Esophagus muscularis mucosa (tissue), 4 donors: ENCODE measurements at regions not wholly inside any gene's neighbourhood (a gene's known extent, or its start where the extent isn't known, plus 50 kb on each side); places are given as distances from the start of the nearest gene placed in this dataset.

ENCODE experiments used
- DNase-seq: peaks from one replicate; pipeline ENCODE4 v3.0.0-alpha.2; 2017; ENCODE audit errors: extremely low spot score
- H3K27ac ChIP-seq, 4 donors: fragments of 200-600 bp; sonication (generic); replicated peaks in 1 of 4; 1 replicate in 3 of 4; 2 replicates in 1 of 4; pipeline ENCODE4 v1.5.1; 2016 to 2019; ENCODE audit warnings: mild to moderate bottlenecking in 1 of 4
- H3K27me3 ChIP-seq, 4 donors: fragments of 200-600 bp; sonication (generic); one replicate each; pipeline versions ENCODE4 v1.5.1 to v1.6.0; 2016 to 2019
- H3K36me3 ChIP-seq, 4 donors: fragments of 200-600 bp; sonication (generic); one replicate each; pipeline ENCODE4 v1.5.1; 2016 to 2019
- H3K4me1 ChIP-seq, 4 donors: fragments of 200-600 bp; sonication (generic); one replicate each; pipeline ENCODE4 v1.5.1; 2016 to 2019
- H3K4me3 ChIP-seq, 4 donors: fragments of 200-600 bp; sonication (generic); 1 replicate in 2 of 4; 2 replicates in 2 of 4; pipeline ENCODE4 v1.5.1; 2016 to 2019; ENCODE audit warnings: mild to moderate bottlenecking in 4 of 4, moderate library complexity in 1 of 4
- H3K9me3 ChIP-seq, 4 donors: fragments of 200-600 bp; sonication (generic); 1 replicate in 3 of 4; 2 replicates in 1 of 4; pipeline ENCODE4 v1.5.1; 2016 to 2019
- EP300 ChIP-seq: sonication (generic); formaldehyde crosslinking; IDR thresholded peaks from one replicate; pipeline ENCODE4 v1.6.1; 2017; ENCODE audit warnings: antibody characterized with exemption
- POLR2A ChIP-seq: fragments of 450-650 bp; IDR thresholded peaks from one replicate; pipeline ENCODE4 v1.6.1; 2017; ENCODE audit warnings: antibody characterized with exemption, moderate library complexity, mild to moderate bottlenecking, low read depth
- POLR2AphosphoS5 ChIP-seq, 2 donors: sonication (generic); formaldehyde crosslinking; IDR thresholded peaks; one replicate each; pipeline ENCODE4 v1.6.1; 2017; ENCODE audit warnings: antibody characterized with exemption in 2 of 2
- WGBS: methylation state at CpG from one replicate; pipeline ENCODE4 v1.1.5; 2018; 5-methylcytosine and 5-hydroxymethylcytosine counted together
- intact Hi-C: fragments of 100-400 bp; cut with DNase I; formaldehyde crosslinking; loops from one replicate; pipeline ENCODE4 v1.15.1; 2023
- TF ChIP-seq, protein P1 (sequence below), 3 experiments: fragments of 200-600 bp in 2 of 3; fragments of 450-650 bp in 1 of 3; sonication (generic) in 2 of 3; IDR thresholded peaks; one replicate each; pipeline ENCODE4 v1.5.1; 2017 to 2019; ENCODE audit warnings: antibody characterized with exemption in 3 of 3, mild to moderate bottlenecking in 2 of 3, moderate library complexity in 1 of 3

DNA sequence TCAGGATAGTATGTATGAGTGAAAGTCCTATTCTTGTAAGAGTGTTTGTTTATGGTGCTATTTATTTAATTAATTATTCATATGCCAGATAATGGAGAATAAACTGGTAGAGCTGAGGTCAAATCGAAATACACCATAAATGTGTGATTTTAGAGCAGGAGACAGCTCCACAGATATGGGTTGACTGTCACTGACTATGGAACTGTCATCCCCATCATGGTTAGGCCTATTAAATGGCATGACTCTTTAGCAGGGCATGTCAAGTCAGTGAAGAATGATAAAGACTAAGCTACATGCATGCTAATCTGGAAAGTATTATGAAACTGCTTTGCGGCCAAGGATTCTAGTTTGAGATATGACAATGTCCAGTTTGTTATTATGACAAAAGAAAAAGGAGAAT lies 658.6 kb downstream of the ISL1 start:
- Histone ChIP-seq H3K4me1 (no peaks in the 10 kb centered on the region), H3K9me3 (no peaks in the 10 kb centered on the region), H3K27ac (no peak overlapping the region), H3K27me3 (no peaks in the 10 kb centered on the region), H3K36me3 (no peaks in the 10 kb centered on the region), H3K4me3 (no peak overlapping the region)
- intact Hi-C loops, result no loop called here
- 71% methylated on average over 2 of the region's 2 CpGs for WGBS
- no peak for DNase-seq
- TF ChIP-seq POLR2A (no peak), EP300 (no peak), POLR2AphosphoS5 (IDR thresholded peaks at IDR 0.05) (no peak)
- TF ChIP-seq, protein P1, sequence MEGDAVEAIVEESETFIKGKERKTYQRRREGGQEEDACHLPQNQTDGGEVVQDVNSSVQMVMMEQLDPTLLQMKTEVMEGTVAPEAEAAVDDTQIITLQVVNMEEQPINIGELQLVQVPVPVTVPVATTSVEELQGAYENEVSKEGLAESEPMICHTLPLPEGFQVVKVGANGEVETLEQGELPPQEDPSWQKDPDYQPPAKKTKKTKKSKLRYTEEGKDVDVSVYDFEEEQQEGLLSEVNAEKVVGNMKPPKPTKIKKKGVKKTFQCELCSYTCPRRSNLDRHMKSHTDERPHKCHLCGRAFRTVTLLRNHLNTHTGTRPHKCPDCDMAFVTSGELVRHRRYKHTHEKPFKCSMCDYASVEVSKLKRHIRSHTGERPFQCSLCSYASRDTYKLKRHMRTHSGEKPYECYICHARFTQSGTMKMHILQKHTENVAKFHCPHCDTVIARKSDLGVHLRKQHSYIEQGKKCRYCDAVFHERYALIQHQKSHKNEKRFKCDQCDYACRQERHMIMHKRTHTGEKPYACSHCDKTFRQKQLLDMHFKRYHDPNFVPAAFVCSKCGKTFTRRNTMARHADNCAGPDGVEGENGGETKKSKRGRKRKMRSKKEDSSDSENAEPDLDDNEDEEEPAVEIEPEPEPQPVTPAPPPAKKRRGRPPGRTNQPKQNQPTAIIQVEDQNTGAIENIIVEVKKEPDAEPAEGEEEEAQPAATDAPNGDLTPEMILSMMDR (IDR thresholded peaks at IDR 0.05), result no peak

DNA sequence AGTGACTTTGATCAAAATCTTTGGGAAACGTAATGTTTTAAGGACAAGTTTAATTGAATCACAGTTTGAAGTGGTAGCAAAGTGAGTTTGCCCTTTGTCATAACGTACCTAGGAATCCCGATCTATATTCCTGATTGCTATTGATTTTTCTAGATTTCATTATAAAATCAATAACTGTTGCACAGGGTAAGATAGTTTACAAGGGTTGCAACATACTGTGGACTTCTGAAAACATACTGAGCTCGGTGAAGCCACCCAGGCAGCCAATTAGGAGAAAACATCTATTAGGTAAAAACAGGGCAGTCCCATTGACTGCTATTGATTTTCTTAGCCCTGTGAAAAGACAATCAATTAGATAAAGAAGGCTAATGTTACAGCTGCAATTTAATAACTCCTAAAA lies 659.9 kb downstream of the ISL1 start:
- TF ChIP-seq POLR2AphosphoS5 (IDR thresholded peaks at IDR 0.05), result no peak
- TF ChIP-seq, protein P1 (IDR thresholded peaks at IDR 0.05), result no peak
- no peak for TF ChIP-seq EP300
- TF ChIP-seq POLR2A, result no peak
- Histone ChIP-seq H3K36me3 (no peaks in the 10 kb centered on the region), H3K27me3 (no peaks in the 10 kb centered on the region), H3K9me3 (no peaks in the 10 kb centered on the region), H3K27ac (no peak overlapping the region), H3K4me1 (no peaks in the 10 kb centered on the region), H3K4me3 (no peak overlapping the region)
- intact Hi-C loops, result no loop called here
- no peak for DNase-seq
- 88% methylated on average over 4 of the region's 4 CpGs for WGBS

DNA sequence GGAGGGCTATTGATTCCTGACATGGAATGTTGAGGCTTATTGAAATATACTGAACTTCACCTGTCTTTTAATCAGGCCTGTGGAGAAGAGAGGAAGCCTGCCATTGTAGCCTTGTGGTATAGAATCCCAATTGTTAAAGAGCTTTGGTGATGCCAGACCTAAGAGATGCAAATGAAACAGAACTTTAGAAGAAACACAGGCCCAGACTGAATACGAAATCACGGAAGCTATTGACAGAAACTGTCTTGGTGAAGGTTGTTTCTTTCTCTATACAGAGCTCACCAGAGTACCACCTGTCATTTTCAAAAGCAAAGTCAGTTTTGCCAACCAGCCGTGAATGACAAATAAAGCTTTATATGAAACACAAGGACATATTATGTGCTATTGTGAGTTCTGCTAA lies 660.3 kb downstream of the ISL1 start:
- intact Hi-C loops, result no loop called here
- Histone ChIP-seq H3K9me3 (no peaks in the 10 kb centered on the region), H3K36me3 (no peaks in the 10 kb centered on the region), H3K27me3 (no peaks in the 10 kb centered on the region), H3K27ac (no peak overlapping the region), H3K4me3 (no peak overlapping the region), H3K4me1 (no peaks in the 10 kb centered on the region)
- WGBS, result 80% methylated on average over 3 of the region's 3 CpGs
- no peak for DNase-seq
- TF ChIP-seq, protein P1 (IDR thresholded peaks at IDR 0.05), result no peak
- no peak for TF ChIP-seq POLR2A
- no peak for TF ChIP-seq POLR2AphosphoS5 (IDR thresholded peaks at IDR 0.05)

DNA sequence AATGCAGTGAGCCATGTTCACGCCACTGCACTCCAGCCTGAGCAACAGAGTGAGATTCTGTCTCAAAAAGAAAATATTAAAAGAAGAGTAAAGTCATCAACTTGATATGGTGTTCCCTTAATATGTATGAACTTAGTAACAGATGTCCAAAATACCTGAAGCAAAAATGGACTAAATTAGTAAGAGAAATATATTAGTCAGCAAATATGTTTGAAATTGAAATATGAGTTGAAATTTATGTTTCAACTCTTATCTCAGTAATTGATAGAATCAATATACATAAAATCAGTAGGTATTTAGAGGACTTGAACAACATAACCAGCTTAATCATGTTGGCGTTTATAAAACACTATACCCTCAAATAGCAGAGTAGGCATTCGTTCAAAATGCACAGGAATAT lies 668.5 kb downstream of the ISL1 start:
- TF ChIP-seq POLR2AphosphoS5 (IDR thresholded peaks at IDR 0.05) (no peak), POLR2A (no peak), EP300 (no peak)
- TF ChIP-seq, protein P1 (IDR thresholded peaks at IDR 0.05), result no peak
- no peak overlapping the region for H3K4me3 ChIP-seq
- H3K27ac ChIP-seq, result no peak overlapping the region
- no peaks in the 10 kb centered on the region for H3K36me3 ChIP-seq
- H3K9me3 ChIP-seq, result no peaks in the 10 kb centered on the region
- no peaks in the 10 kb centered on the region for H3K4me1 ChIP-seq
- intact Hi-C loops, result no loop called here
- H3K27me3 ChIP-seq, result no peaks in the 10 kb centered on the region
- no peak for DNase-seq
- 89% methylated on average over 3 of the region's 3 CpGs for WGBS

DNA sequence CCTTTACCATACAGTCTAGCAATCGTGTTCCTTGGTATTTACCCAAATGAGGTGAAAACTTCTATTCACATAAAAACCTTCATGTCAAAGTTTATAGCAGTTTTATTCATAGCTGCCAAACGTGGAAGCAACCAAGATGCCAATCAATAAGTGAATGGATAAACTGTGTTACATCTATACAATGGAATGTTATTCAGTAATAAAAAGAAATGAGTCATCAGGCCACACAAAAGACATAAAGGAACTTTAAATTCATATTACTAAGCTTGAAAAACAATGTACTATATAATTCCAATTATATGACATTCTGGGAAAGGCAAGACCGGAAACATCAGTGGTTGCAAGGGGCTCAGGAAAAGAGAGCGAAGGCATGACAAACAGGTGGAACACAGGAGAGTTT lies 679.9 kb downstream of the ISL1 start:
- Histone ChIP-seq H3K36me3 (no peaks in the 10 kb centered on the region), H3K4me3 (no peak overlapping the region), H3K27me3 (no peaks in the 10 kb centered on the region), H3K9me3 (peaks cover 0 to 5% (median 0%) of the 10 kb centered on the region in 4 donors), H3K4me1 (no peaks in the 10 kb centered on the region), H3K27ac (no peak overlapping the region)
- WGBS, result 71% methylated on average over 4 of the region's 4 CpGs
- intact Hi-C loops, result no loop called here
- no peak for DNase-seq
- TF ChIP-seq, protein P1 (IDR thresholded peaks at IDR 0.05), result no peak
- TF ChIP-seq EP300 (no peak), POLR2AphosphoS5 (IDR thresholded peaks at IDR 0.05) (no peak), POLR2A (no peak)
